GM06990 (cell line): ENCODE measurements at regions not wholly inside any gene's neighbourhood (a gene's known extent, or its start where the extent isn't known, plus 50 kb on each side); places are given as distances from the start of the nearest gene placed in this dataset.
"Not testable (repeated sequence)": the region's sequence is repeated elsewhere in the genome, so short reads cannot be mapped to it uniquely, and the experiment has no call there.

Experiments used
- DNase-seq: peaks from one replicate; pipeline ENCODE4 v3.0.0-alpha.2; 2011; ENCODE audit not compliant: insufficient read length; ENCODE audit errors: extremely low read depth
- H3K27me3 ChIP-seq: replicated peaks from 2 replicates; pipeline ENCODE4 v1.6.0; 2011; ENCODE audit warnings: low read length; ENCODE audit not compliant: control insufficient read depth, insufficient read depth
- H3K36me3 ChIP-seq: 2 replicates; pipeline ENCODE4 v1.5.1; 2011; ENCODE audit warnings: low read length; ENCODE audit not compliant: control insufficient read depth, insufficient read depth
- H3K4me3 ChIP-seq: replicated peaks from 2 replicates; pipeline ENCODE4 v1.5.1; 2011; ENCODE audit warnings: low read depth, mild to moderate bottlenecking, control low read depth, low read length
- TF ChIP-seq, protein P1 (sequence below): IDR thresholded peaks from 2 replicates; pipeline ENCODE4 v1.5.1; 2011; ENCODE audit warnings: low read length, control low read depth, mild to moderate bottlenecking, inconsistent platforms; ENCODE audit not compliant: insufficient read depth, poor library complexity, severe bottlenecking

- DNase-seq: no peak
- no peak overlapping the region for H3K4me3 ChIP-seq
- TF ChIP-seq, protein P1, sequence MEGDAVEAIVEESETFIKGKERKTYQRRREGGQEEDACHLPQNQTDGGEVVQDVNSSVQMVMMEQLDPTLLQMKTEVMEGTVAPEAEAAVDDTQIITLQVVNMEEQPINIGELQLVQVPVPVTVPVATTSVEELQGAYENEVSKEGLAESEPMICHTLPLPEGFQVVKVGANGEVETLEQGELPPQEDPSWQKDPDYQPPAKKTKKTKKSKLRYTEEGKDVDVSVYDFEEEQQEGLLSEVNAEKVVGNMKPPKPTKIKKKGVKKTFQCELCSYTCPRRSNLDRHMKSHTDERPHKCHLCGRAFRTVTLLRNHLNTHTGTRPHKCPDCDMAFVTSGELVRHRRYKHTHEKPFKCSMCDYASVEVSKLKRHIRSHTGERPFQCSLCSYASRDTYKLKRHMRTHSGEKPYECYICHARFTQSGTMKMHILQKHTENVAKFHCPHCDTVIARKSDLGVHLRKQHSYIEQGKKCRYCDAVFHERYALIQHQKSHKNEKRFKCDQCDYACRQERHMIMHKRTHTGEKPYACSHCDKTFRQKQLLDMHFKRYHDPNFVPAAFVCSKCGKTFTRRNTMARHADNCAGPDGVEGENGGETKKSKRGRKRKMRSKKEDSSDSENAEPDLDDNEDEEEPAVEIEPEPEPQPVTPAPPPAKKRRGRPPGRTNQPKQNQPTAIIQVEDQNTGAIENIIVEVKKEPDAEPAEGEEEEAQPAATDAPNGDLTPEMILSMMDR: no peak
- H3K36me3 ChIP-seq: no peaks in the 10 kb centered on the region
- no peaks in the 10 kb centered on the region; the same call in 1 of the 2 replicates for H3K27me3 ChIP-seq
These were observed 121.5 kb downstream of the SLC4A3 start for GRCh38 chr2:219748671-219749570.

DNA sequence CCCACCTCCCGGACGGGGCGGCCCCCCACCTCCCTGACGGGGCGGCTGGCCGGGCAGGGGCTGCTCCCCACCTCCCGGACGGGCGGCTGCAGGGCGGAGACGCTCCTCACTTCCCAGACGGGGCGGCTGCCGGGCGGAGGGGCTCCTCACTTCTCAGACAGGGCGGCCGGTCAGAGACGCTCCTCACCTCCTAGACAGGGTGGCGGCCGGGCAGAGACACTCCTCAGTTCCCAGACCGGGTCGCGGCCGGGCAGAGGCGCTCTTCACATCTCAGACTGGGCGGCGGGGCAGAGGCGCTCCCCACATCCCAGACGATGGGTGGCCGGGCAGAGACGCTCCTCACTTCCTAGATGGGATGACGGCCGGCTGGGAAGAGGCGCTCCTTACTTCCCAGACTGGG is 123.7 kb downstream of the SLC4A3 start:
- not testable (repeated sequence) for H3K36me3 ChIP-seq

DNA sequence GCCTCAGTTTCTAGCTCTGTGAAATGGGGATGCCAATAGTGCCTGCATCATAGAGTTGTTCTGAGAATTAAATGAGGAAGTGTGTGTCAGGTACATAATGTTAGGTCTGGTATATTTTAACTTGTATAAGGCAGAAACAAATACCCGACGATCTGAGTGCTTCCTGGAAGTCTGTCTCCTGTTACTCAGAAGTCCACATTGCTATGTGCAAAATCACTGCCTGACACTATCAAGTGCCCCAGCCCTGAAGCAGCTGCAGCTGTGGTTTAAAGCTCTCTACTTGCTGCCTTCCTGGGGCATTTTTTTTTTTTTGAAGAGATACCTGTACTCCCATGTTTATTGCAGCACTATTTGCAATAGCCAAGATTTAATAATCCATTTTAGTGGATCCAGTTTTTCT is 125.3 kb downstream of the SLC4A3 start:
- Histone ChIP-seq H3K27me3 (no peaks in the 10 kb centered on the region), H3K36me3 (no peaks in the 10 kb centered on the region), H3K4me3 (no peak overlapping the region)
- TF ChIP-seq, protein P1: no peak
- DNase-seq: no peak

More for the DNA sequence above, 123.7 kb downstream of the SLC4A3 start:
- DNase-seq, H3K27me3 ChIP-seq, H3K4me3 ChIP-seq: not testable (repeated sequence)

GRCh38 chr2:219758907-219759680 is 131.7 kb downstream of the SLC4A3 start:
- TF ChIP-seq, protein P1: no peak
- no peak for DNase-seq

GRCh38 chr2:219759801-219760200 is 132.4 kb downstream of the SLC4A3 start:
- no peaks in the 10 kb centered on the region for H3K36me3 ChIP-seq
- no peak overlapping the region for H3K4me3 ChIP-seq
- no peak for DNase-seq
- no peaks in the 10 kb centered on the region for H3K27me3 ChIP-seq
- TF ChIP-seq, protein P1: no peak

More at GRCh38 chr2:219758907-219759680, 131.7 kb downstream of the SLC4A3 start:
- H3K27me3 ChIP-seq: no peaks in the 10 kb centered on the region
- no peak overlapping the region for H3K4me3 ChIP-seq
- no peaks in the 10 kb centered on the region for H3K36me3 ChIP-seq
